Ovary (tissue), 7 donors: ENCODE measurements at regions not wholly inside any gene's neighbourhood (a gene's known extent, or its start where the extent isn't known, plus 50 kb on each side); places are given as distances from the start of the nearest gene placed in this dataset.

Source experiments
- DNase-seq, 5 donors: peaks; one replicate each; pipeline ENCODE4 v3.0.0-alpha.2; 2019 to 2020
- H3K27ac ChIP-seq, 2 donors: fragments of 200-600 bp; one replicate each; pipeline versions ENCODE4 v1.5.1 to v1.8.0; 2019 to 2022
- H3K27me3 ChIP-seq: fragments of 200-600 bp; one replicate; pipeline ENCODE4 v1.8.0; 2022
- H3K36me3 ChIP-seq: fragments of 200-600 bp; sonication (generic); one replicate; pipeline ENCODE4 v1.5.1; 2019
- H3K4me1 ChIP-seq: one replicate; pipeline ENCODE4 v1.8.1; 2013; ENCODE audit warnings: mild to moderate bottlenecking, moderate library complexity; ENCODE audit not compliant: insufficient read depth
- H3K4me3 ChIP-seq: fragments of 200-600 bp; sonication (generic); one replicate; pipeline ENCODE4 v1.5.1; 2017
- H3K9me3 ChIP-seq, 2 donors: fragments of 200-600 bp in 1 of 2; sonication (generic) in 1 of 2; one replicate each; pipeline versions ENCODE4 v1.5.1 to v1.8.1; 2013 to 2019; ENCODE audit warnings: mild to moderate bottlenecking in 1 of 2, moderate library complexity in 1 of 2
- CTCF ChIP-seq, 3 donors: fragments of 450-650 bp in 2 of 3; fragments of 200-600 bp in 1 of 3; IDR thresholded peaks; one replicate each; pipeline versions ENCODE4 v1.5.1 to v1.8.0; 2016 to 2022; ENCODE audit warnings: antibody characterized with exemption in 3 of 3, mild to moderate bottlenecking in 1 of 3
- EP300 ChIP-seq: sonication (generic); formaldehyde crosslinking; IDR thresholded peaks from one replicate; pipeline ENCODE4 v1.6.1; 2017; ENCODE audit warnings: antibody characterized with exemption
- POLR2A ChIP-seq: fragments of 450-650 bp; IDR thresholded peaks from one replicate; pipeline ENCODE4 v1.6.1; 2017; ENCODE audit warnings: antibody characterized with exemption, mild to moderate bottlenecking, moderate library complexity
- WGBS, 3 donors: extraction: QIAGEN DNeasy Blood & Tissue Kit in 1 of 3; methylation state at CpG; one replicate each; pipeline versions ENCODE4 v1.1.5 to v1.1.7; 2013 to 2017; 5-methylcytosine and 5-hydroxymethylcytosine counted together
- intact Hi-C, 4 donors: fragments of 100-400 bp; cut with DNase I; formaldehyde crosslinking; loops; one replicate each; pipeline versions ENCODE4 v1.11.0 to v1.15.1; 2022 to 2023
- donor health status: DM: no; HTN: no; CAD: no; lungs with moderate emphysema.
- donor health status: DM: no; HTN: no; CAD: no.
- donor health status: Bipolar disorder and iron deficiency.
- donor health status: DM: no; HTN: no; CAD: no.
- donor health status: DM: yes; HTN: yes; CAD: no.

GRCh38 chr4:132824761-132825160 is 324.3 kb upstream of the PCDH10 start:
- Histone ChIP-seq H3K36me3 (no peaks in the 10 kb centered on the region), H3K9me3 (no peaks in the 10 kb centered on the region), H3K27me3 (no peaks in the 10 kb centered on the region), H3K4me1 (no peaks in the 10 kb centered on the region), H3K27ac (no peak overlapping the region), H3K4me3 (no peak overlapping the region)
- intact Hi-C loops, result no loop called here
- TF ChIP-seq CTCF (IDR thresholded peaks at IDR 0.05) (no peak), POLR2A (no peak), EP300 (no peak)
- no peak for DNase-seq
- WGBS, 3 donors, result 88 to 91% (median 90%) methylated on average over 8 of the region's 8 CpGs

DNA sequence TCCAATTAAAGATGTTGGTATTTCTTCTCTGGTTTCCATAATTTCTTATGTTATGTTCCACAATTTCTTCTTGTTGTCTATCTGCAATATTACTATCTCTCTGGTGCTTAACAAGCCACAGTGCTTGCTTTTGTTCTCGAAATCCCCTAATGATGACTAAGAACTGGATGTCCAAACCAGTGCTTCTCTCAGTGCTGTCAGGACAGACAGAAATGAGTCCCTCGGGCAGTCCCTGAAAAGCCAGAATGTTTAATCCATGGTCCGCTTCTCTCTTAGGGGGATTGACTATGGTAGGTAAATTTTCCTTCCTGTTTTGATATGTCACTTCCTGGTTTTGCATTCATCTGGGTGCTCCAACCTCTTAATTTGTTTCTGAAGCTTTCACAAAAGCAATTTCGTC is 321.6 kb upstream of the PCDH10 start:
- H3K27me3 ChIP-seq, result no peaks in the 10 kb centered on the region
- DNase-seq, result no peak
- no peak overlapping the region for H3K27ac ChIP-seq
- TF ChIP-seq CTCF (IDR thresholded peaks at IDR 0.05) (no peak), EP300 (no peak), POLR2A (no peak)
- intact Hi-C loops, result no loop called here
- no peaks in the 10 kb centered on the region for H3K4me1 ChIP-seq
- H3K4me3 ChIP-seq, result no peak overlapping the region
- H3K36me3 ChIP-seq, result no peaks in the 10 kb centered on the region
- no peaks in the 10 kb centered on the region for H3K9me3 ChIP-seq
- whole genome bisulfite sequencing, 3 donors, result 48 to 62% (median 55%) methylated on average over 4 of the region's 4 CpGs

DNA sequence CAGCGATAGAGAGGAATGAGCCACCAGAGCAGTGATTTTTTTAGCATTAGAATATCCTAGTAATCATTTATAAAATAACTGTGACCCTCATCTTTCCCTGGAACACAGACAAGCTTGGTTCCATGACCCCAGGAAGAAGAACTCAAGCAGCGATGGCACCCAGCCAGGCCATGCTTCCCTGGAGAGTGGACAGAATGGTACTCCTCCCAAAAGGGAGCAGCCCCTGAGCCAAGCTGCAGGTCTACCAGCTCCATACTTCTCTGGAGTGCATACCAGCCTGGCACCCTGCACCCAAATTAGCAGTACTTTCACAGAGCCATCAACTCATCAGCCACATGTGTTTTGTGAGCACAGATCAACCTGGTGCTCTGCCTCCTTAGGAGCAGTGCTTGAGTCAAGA is 310.9 kb upstream of the PCDH10 start:
- DNase-seq, result no peak
- 87 to 96% (median 91%) methylated on average over 2 of the region's 2 CpGs for WGBS, 3 donors
- TF ChIP-seq POLR2A (no peak), CTCF (IDR thresholded peaks at IDR 0.05) (no peak), EP300 (no peak)
- Histone ChIP-seq H3K36me3 (no peaks in the 10 kb centered on the region), H3K4me3 (no peak overlapping the region), H3K9me3 (no peaks in the 10 kb centered on the region), H3K27me3 (peaks cover 2% of the 10 kb centered on the region), H3K4me1 (no peaks in the 10 kb centered on the region), H3K27ac (no peak overlapping the region)
- intact Hi-C loops, result no loop called here

GRCh38 chr4:132839070-132839469 is 310.0 kb upstream of the PCDH10 start:
- no peaks in the 10 kb centered on the region for H3K9me3 ChIP-seq
- TF ChIP-seq CTCF (IDR thresholded peaks at IDR 0.05) (no peak), EP300 (no peak), POLR2A (no peak)
- H3K27ac ChIP-seq, result no peak overlapping the region
- no peaks in the 10 kb centered on the region for H3K36me3 ChIP-seq
- H3K27me3 ChIP-seq, result peaks cover 2% of the 10 kb centered on the region
- intact Hi-C loops, result no loop called here
- H3K4me1 ChIP-seq, result no peaks in the 10 kb centered on the region
- H3K4me3 ChIP-seq, result no peak overlapping the region
- DNase-seq, result no peak

- WGBS, 3 donors, result 76 to 89% (median 89%) methylated on average over 1 of the region's 1 CpG
- Histone ChIP-seq H3K27me3 (no peaks in the 10 kb centered on the region), H3K4me3 (no peak overlapping the region), H3K4me1 (no peaks in the 10 kb centered on the region), H3K27ac (no peak overlapping the region), H3K36me3 (no peaks in the 10 kb centered on the region), H3K9me3 (no peaks in the 10 kb centered on the region)
- intact Hi-C loops, result no loop called here
- TF ChIP-seq EP300 (no peak), CTCF (IDR thresholded peaks at IDR 0.05) (no peak), POLR2A (no peak)
- DNase-seq, result no peak
These were observed 289.2 kb upstream of the PCDH10 start for GRCh38 chr4:132859929-132860328.
